M059J (cell line): ENCODE measurements at regions not wholly inside any gene's neighbourhood (a gene's known extent, or its start where the extent isn't known, plus 50 kb on each side); places are given as distances from the start of the nearest gene placed in this dataset.
A peak's percentile ranks its signal among the peaks of the same experiment; 100 is the strongest.

ENCODE experiments used
- DNase-seq: peaks from one replicate; pipeline ENCODE4 v3.0.0-alpha.2; 2012; ENCODE audit warnings: low read depth

GRCh38 chr10:117926491-117926890 lies 120.2 kb downstream of the RAB11FIP2 start:
- DNase-seq, result no peak

DNA sequence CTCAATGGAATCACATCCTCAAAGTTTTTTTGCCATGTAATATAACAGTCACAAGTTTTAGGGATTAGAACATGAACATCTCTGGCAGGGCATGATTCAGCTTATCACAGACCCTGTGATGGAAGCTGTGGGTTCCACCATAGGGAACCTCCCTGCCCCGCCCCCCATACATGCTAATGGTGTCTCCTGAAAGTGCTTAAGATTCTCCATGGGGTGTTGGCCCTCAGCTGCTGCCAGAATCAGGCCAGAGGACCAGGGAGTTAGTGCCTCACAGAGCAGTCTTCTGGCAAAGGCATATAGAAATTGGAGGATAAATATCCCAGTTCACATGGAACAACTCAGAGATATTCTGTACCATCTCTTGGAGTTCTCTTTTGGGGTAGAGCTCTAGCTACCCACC lies 119.4 kb downstream of the RAB11FIP2 start:
- DNase-seq, result no peak

DNA sequence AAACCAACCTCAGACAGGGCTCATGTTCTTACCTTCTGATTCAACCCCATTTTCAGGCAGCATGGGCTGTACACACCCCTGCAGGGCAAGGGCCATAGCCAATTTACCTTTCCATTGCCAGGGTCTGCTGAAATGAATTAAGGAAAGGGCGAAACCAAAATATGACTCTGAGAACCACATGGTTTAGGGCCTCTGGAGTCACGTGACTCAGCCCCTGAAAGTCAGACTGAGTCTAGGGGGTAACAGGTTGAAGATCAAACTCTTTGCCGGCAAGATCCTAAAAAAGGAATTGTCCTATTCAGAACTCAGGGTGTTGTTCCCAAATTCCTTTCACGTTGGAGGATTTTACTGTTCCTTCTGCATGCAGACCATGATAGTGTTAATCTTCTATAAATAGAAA lies 118.9 kb downstream of the RAB11FIP2 start:
- no peak for DNase-seq

DNA sequence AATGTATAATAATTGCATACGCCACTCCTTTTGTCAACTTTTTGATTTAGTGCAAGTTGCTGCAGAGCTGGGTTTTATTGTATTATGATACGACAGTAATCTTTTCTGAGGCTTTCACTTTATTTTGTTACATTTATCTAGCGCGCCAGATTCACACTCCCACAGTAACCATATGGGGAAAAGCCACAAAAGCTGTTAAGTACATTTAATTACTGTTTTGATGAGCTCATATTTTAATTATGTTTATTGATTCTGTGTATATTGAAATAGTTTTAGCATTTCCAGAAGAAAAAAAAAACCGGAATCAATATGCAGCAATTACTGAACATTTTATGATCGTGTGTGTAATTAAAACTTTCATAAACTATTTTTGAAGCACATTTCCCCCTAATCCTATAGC lies 118.5 kb downstream of the RAB11FIP2 start:
- DNase-seq, result no peak

DNA sequence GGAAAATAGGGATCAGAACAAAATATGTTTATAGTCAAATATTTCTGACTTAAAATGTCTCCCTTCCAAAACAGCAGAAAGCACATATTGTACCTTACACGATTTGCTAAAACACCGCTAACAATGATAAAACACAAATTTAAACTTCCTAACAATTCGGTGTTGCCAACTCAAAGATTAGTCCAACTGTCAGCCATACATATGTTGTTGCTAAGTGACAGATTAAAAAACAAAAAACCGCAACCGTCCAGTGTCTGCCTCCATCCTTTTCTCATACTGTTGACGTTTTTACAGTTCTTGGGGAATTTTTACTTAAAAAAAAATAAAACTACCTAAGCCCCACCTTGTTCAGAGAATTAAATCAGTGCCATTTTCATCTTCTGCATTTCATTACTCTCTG lies 118.0 kb downstream of the RAB11FIP2 start:
- DNase-seq, result no peak

- DNase-seq, result no peak
Measured at GRCh38 chr10:117929327-117930067, 117.2 kb downstream of the RAB11FIP2 start.

- no peak for DNase-seq
Measured at GRCh38 chr10:117931078-117931477, 115.7 kb downstream of the RAB11FIP2 start.

GRCh38 chr10:117933036-117933435 lies 113.7 kb downstream of the RAB11FIP2 start:
- DNase-seq, result peak; percentile 66

- no peak for DNase-seq
Measured at GRCh38 chr10:117934477-117934876, 112.3 kb downstream of the RAB11FIP2 start.

GRCh38 chr10:117936141-117936540 lies 110.6 kb downstream of the RAB11FIP2 start:
- DNase-seq, result peak; percentile 16

DNA sequence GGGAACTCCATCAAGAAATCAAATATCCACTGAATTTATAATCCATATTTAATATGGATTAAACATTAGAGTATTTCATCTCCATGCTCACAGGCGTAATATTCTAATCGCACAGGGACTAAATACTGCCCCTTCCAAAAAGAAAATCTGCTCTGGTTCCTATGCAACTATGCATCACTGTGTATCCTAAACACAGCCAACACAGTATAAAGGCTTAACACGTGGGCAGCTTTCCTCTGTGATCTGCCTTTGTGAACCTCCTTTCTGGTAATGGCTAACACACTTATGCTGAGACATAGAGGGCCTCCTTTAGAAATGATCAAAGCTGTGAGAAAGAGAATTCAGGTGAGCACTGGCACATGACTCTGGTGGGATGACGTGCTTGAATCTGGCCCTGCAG lies 110.2 kb downstream of the RAB11FIP2 start:
- DNase-seq, result no peak

DNA sequence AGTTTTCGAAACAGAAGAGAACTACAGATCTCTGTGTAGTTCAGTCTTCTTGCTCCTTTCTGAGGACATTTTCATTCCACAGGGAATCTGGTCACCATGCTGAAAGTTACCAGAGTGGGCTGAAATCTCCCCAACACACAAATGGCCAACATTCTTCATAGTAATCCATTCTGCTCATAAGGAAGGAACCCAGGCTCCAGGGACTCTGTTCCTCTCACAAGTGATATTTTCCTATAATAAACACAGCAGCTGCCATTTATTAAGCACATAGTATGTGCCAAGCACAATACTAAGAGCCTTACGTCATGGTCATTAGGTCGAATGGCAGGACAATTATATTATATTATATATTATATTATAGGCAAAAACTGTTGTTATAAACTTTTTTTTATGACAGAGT lies 109.8 kb downstream of the RAB11FIP2 start:
- DNase-seq, result no peak

DNA sequence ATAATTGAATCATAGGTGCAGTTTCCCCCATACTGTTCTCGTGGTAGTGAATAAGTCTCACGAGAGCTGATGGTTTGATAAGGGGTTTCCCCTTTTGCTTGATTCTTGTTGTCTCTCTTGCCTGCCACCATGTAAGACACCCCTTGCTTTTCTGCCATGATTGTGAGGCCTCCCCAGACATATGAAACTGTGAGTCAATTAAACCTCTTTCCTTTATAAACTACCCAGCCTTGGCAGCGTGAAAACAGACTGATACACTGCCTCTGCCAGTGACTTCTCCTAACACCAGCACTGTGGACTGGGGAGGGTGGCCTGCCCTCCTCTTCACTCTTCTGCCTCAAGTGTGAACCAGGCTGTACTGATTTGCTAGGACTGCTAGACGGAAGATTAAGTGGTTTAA lies 108.6 kb downstream of the RAB11FIP2 start:
- DNase-seq, result no peak

DNA sequence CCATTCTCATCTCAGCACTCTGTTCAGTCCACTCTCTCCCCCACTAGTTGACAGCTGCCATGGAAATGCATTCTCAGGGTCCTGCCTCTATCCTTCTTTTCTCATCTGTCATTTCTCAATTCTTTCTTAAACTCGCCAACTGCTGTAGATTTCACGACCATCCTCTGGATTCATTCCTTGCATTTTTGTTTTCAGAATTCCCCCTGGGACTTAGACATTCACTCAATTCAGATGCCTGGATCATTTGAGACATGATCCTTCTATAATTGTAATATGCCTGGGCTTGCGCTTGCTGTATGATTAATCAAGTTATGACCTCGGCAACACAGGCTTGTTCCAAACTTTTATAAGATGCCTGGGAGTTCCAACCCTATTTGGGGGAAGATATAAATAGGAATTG lies 104.5 kb downstream of the RAB11FIP2 start:
- no peak for DNase-seq

GRCh38 chr10:117944676-117945447 lies 101.9 kb downstream of the RAB11FIP2 start:
- no peak for DNase-seq

- DNase-seq, result no peak
Measured at GRCh38 chr10:117945651-117946050, 101.1 kb downstream of the RAB11FIP2 start.

DNA sequence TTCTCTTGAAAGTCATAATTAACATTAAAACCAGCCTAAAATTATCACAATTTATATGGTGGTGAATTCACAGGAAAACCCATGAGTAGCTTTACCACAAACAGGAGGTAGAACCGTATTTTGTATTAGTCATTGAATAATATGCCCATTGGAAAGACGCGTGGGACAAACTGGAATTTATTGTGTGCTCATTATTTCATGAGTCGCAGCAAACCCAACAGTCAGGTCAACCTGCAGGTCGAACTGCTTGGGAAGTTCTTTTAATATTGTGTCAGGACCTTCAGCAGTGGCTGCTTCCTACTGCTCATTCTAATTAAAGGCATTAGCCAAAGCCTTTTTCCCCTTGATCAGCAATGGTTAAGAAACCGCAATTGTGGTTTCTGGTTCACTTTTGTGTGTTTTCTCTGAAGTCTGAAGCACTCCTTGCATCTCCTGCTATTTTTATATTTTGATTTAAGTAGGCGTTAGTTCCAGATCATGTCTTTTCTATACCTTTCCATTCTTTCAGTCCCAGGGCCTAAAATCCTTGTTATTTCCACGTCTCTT lies 100.1 kb downstream of the RAB11FIP2 start:
- peak; percentile 74 for DNase-seq

DNA sequence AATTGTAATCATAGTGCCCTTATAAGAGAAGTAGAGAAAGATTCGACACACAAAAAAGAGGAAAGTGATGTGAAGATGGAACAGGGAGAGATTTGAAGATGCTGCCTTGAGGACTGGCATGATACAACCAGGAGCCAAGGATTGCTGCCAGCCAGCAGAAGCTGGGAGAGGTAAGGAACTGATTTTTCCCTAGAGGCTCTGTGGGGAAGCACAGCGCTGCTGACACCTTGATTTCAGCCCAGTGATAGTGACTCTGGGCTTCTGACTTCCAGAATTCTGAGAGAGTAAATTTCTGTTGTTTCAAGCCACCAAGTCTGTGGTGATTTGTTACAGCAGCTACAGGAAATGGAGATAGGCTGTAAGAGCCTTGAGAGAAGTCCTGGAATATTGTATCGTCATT lies 98.2 kb downstream of the RAB11FIP2 start:
- DNase-seq, result no peak

- no peak for DNase-seq
Measured at GRCh38 chr10:117950408-117950807, 96.3 kb downstream of the RAB11FIP2 start.
